Caco-2 (cell line): ENCODE measurements at regions not wholly inside any gene's neighbourhood (a gene's known extent, or its start where the extent isn't known, plus 50 kb on each side); places are given as distances from the start of the nearest gene placed in this dataset.

ENCODE experiments used
- BruUV-seq: library from RNA; stranded (reverse); fragments of 400-500 nt; replicated peaks from 2 replicates; lab custom pipeline; 2021; lab: Mats Ljungman, UMichigan
- CTCF ChIA-PET: fragments of 300-600 bp; sonication (Branson Sonifier 250); formaldehyde crosslinking; loops from one replicate; lab custom pipeline; 2022; ENCODE audit warnings: antibody characterized with exemption; lab: Charles Lee
- POLR2A ChIA-PET: fragments of 300-600 bp; sonication (Branson Sonifier 250); formaldehyde crosslinking; loops from one replicate; lab custom pipeline; 2022; ENCODE audit warnings: antibody characterized with exemption; lab: Charles Lee
- DNase-seq, 2 experiments: peaks; one replicate each; pipeline versions ENCODE4 v3.0.0 to v3.0.0-alpha.2; 2020 to 2022
- H3K27me3 ChIP-seq: replicated peaks from 2 replicates; pipeline ENCODE4 v1.6.0; 2011; ENCODE audit warnings: low read length; ENCODE audit not compliant: control insufficient read depth, insufficient read depth
- H3K36me3 ChIP-seq: 2 replicates; pipeline ENCODE4 v1.5.1; 2011; ENCODE audit warnings: low read length; ENCODE audit not compliant: control insufficient read depth, insufficient read depth
- H3K4me1 ChIP-seq: fragments of 250-450 bp; sonication (Bioruptor Pico); 2 replicates; pipeline ENCODE4 v1.5.1; 2020; ENCODE audit warnings: mild to moderate bottlenecking
- H3K4me3 ChIP-seq: 2 replicates; pipeline ENCODE4 v1.5.1; 2011; ENCODE audit warnings: low read depth, mild to moderate bottlenecking, control low read depth, low read length
- H3K9me3 ChIP-seq: fragments of 250-450 bp; sonication (Bioruptor Pico); 2 replicates; pipeline ENCODE4 v1.5.1; 2020; ENCODE audit warnings: mild to moderate bottlenecking, moderate library complexity
- H3K27ac Mint-ChIP-seq: one replicate; pipeline ENCODE4 v1.8.0; 2022; ENCODE audit warnings: mixed read lengths; ENCODE audit not compliant: unreplicated experiment
- H3K27me3 Mint-ChIP-seq: one replicate; pipeline ENCODE4 v1.8.0; 2022; ENCODE audit warnings: mixed read lengths; ENCODE audit not compliant: insufficient read depth, unreplicated experiment
- H3K36me3 Mint-ChIP-seq: one replicate; pipeline ENCODE4 v1.8.0; 2022; ENCODE audit warnings: mild to moderate bottlenecking, mixed read lengths; ENCODE audit not compliant: insufficient read depth, unreplicated experiment
- H3K4me1 Mint-ChIP-seq: one replicate; pipeline ENCODE4 v1.8.0; 2022; ENCODE audit warnings: low read depth, mixed read lengths; ENCODE audit not compliant: unreplicated experiment
- H3K4me3 Mint-ChIP-seq: one replicate; pipeline ENCODE4 v1.8.0; 2022; ENCODE audit warnings: mild to moderate bottlenecking, moderate library complexity, mixed read lengths; ENCODE audit not compliant: unreplicated experiment
- H3K9me3 Mint-ChIP-seq: one replicate; pipeline ENCODE4 v1.8.0; 2022; ENCODE audit warnings: mixed read lengths; ENCODE audit not compliant: unreplicated experiment
- CTCF ChIP-seq, 2 experiments: fragments of 200-600 bp in 1 of 2; IDR thresholded peaks; 1 replicate in 1 of 2; 2 replicates in 1 of 2; pipeline versions ENCODE4 v1.5.1 to v1.8.0; 2011 to 2022; ENCODE audit warnings: antibody characterized with exemption in 1 of 2, control low read depth in 1 of 2, inconsistent platforms in 1 of 2, low read depth in 1 of 2, low read length in 1 of 2, mild to moderate bottlenecking in 1 of 2, moderate library complexity in 1 of 2; ENCODE audit not compliant: insufficient read depth in 1 of 2, severe bottlenecking in 1 of 2, unreplicated experiment in 1 of 2
- intact Hi-C: fragments of 100-400 bp; cut with micrococcal nuclease; formaldehyde crosslinking; loops from one replicate; pipeline ENCODE4 v1.10.0; 2022; ENCODE audit not compliant: unreplicated experiment

GRCh38 chrX:125826080-125826479, 340.0 kb downstream of the DCAF12L2 start:
- no peaks in the 10 kb centered on the region for H3K27me3 Mint-ChIP-seq
- no peaks in the 10 kb centered on the region for H3K36me3 ChIP-seq
- no peaks in the 10 kb centered on the region for H3K4me1 ChIP-seq
- H3K9me3 Mint-ChIP-seq: no peaks in the 10 kb centered on the region
- no peaks in the 10 kb centered on the region for H3K9me3 ChIP-seq
- CTCF ChIA-PET: no interaction called here
- peak in 1 of 2 experiments; percentile 17 for TF ChIP-seq CTCF (IDR thresholded peaks at IDR 0.05; ENCODE audit: insufficient read depth in 1 of 2, low read depth in 1 of 2, low read length in 1 of 2, severe bottlenecking in 1 of 2, unreplicated experiment in 1 of 2)
- H3K4me3 ChIP-seq: no peak overlapping the region
- H3K4me1 Mint-ChIP-seq: no peaks in the 10 kb centered on the region
- no peak for DNase-seq
- POLR2A ChIA-PET: no interaction called here
- H3K36me3 Mint-ChIP-seq: no peaks in the 10 kb centered on the region
- no peak overlapping the region for H3K27ac Mint-ChIP-seq
- no TSS peak for BruUV-seq
- H3K4me3 Mint-ChIP-seq: no peak overlapping the region
- no peaks in the 10 kb centered on the region for H3K27me3 ChIP-seq
- intact Hi-C loops: no loop called here

GRCh38 chrX:125826774-125827451, 339.2 kb downstream of the DCAF12L2 start:
- ChIA-PET POLR2A (no interaction called here), CTCF (no interaction called here)
- H3K4me1 Mint-ChIP-seq: no peaks in the 10 kb centered on the region
- no peaks in the 10 kb centered on the region for H3K9me3 Mint-ChIP-seq
- H3K4me3 Mint-ChIP-seq: no peak overlapping the region
- TF ChIP-seq CTCF (IDR thresholded peaks at IDR 0.05; ENCODE audit: insufficient read depth in 1 of 2, low read depth in 1 of 2, low read length in 1 of 2, severe bottlenecking in 1 of 2, unreplicated experiment in 1 of 2): no peak
- no peak for DNase-seq
- Histone ChIP-seq H3K36me3 (no peaks in the 10 kb centered on the region), H3K4me3 (no peak overlapping the region), H3K9me3 (no peaks in the 10 kb centered on the region), H3K27me3 (no peaks in the 10 kb centered on the region), H3K4me1 (no peaks in the 10 kb centered on the region)
- no TSS peak for BruUV-seq
- intact Hi-C loops: no loop called here
- H3K36me3 Mint-ChIP-seq: no peaks in the 10 kb centered on the region
- H3K27me3 Mint-ChIP-seq: no peaks in the 10 kb centered on the region
- H3K27ac Mint-ChIP-seq: no peak overlapping the region

DNA sequence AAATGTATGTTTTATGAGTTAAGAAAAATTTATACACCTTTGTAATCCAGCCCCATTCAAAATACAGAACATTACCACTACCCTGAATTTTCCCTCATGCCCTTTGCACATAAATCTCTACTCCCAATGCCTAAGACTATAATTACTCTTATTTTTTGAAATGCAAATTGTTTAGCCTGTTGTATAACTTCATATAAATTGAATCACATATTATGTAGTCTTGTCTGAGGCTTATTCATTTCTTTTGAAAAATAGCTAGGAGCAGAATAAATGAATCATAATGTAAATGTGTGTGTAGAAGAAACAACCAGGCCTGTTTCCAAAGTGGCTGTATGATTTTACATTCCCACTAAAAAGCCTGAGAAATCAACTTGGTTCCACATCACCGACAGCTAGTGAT, 319.8 kb downstream of the DCAF12L2 start:
- no peak overlapping the region for H3K4me3 Mint-ChIP-seq
- ChIA-PET POLR2A (no interaction called here), CTCF (no interaction called here)
- DNase-seq: no peak
- Histone ChIP-seq H3K4me1 (no peaks in the 10 kb centered on the region), H3K4me3 (no peak overlapping the region), H3K27me3 (no peaks in the 10 kb centered on the region), H3K36me3 (no peaks in the 10 kb centered on the region), H3K9me3 (no peaks in the 10 kb centered on the region)
- intact Hi-C loops: no loop called here
- no peak overlapping the region for H3K27ac Mint-ChIP-seq
- H3K4me1 Mint-ChIP-seq: no peaks in the 10 kb centered on the region
- H3K9me3 Mint-ChIP-seq: no peaks in the 10 kb centered on the region
- no TSS peak for BruUV-seq
- H3K36me3 Mint-ChIP-seq: no peaks in the 10 kb centered on the region
- TF ChIP-seq CTCF (IDR thresholded peaks at IDR 0.05; ENCODE audit: insufficient read depth in 1 of 2, low read depth in 1 of 2, low read length in 1 of 2, severe bottlenecking in 1 of 2, unreplicated experiment in 1 of 2): no peak
- H3K27me3 Mint-ChIP-seq: no peaks in the 10 kb centered on the region
